SK-N-SH (cell line): ENCODE measurements at regions not wholly inside any gene's neighbourhood (a gene's known extent, or its start where the extent isn't known, plus 50 kb on each side); places are given as distances from the start of the nearest gene placed in this dataset.

Source experiments
- CTCF ChIA-PET: fragments of 300-600, 350-600 bp; formaldehyde crosslinking; extraction: SDS; loops from one replicate; lab custom pipeline; 2021; lab: Yijun Ruan, JAX
- POLR2A ChIA-PET: fragments of 350-600 bp; sonication (Branson Sonifier 250); formaldehyde crosslinking; extraction: SDS; loops from one replicate; lab custom pipeline; 2020; ENCODE audit warnings: antibody characterized with exemption, inconsistent platforms; lab: Yijun Ruan, JAX
- DNase-seq: peaks from one replicate; pipeline ENCODE4 v3.0.0; 2012
- H2AFZ ChIP-seq: fragments of 200-600 bp; sonication (generic); 2 replicates; pipeline ENCODE4 v1.8.1; 2016; ENCODE audit warnings: antibody characterized with exemption, mild to moderate bottlenecking, low read depth
- H3F3A ChIP-seq: fragments of 200-600 bp; sonication (generic); replicated peaks from 2 replicates; pipeline ENCODE3; 2016; ENCODE audit warnings: antibody characterized with exemption, mild to moderate bottlenecking; ENCODE audit not compliant: insufficient read depth
- H3K27ac ChIP-seq, 2 experiments: fragments of 200-500 bp in 1 of 2; fragments of 200-600 bp in 1 of 2; sonication (Bioruptor generic) in 1 of 2; sonication (generic), shearing (Covaris generic) in 1 of 2; 2 replicates each; pipeline versions ENCODE4 v1.5.1 to v1.6.1; 2014 to 2016; ENCODE audit warnings: low read depth in 2 of 2, inconsistent platforms in 1 of 2, low read length in 1 of 2, mild to moderate bottlenecking in 1 of 2, mixed read lengths in 1 of 2
- H3K27me3 ChIP-seq: fragments of 200-600 bp; sonication (generic), shearing (Covaris generic); 2 replicates; pipeline ENCODE4 v1.6.1; 2016; ENCODE audit warnings: mixed run types; ENCODE audit not compliant: insufficient read depth
- H3K36me3 ChIP-seq, 2 experiments: fragments of 200-500 bp in 1 of 2; fragments of 200-600 bp in 1 of 2; sonication (Bioruptor generic) in 1 of 2; sonication (generic) in 1 of 2; replicated peaks in 1 of 2; 2 replicates each; pipeline versions ENCODE3 to v1.5.1; 2014 to 2016; ENCODE audit warnings: low read length in 1 of 2, mild to moderate bottlenecking in 1 of 2; ENCODE audit not compliant: insufficient read depth in 2 of 2, control insufficient read depth in 1 of 2
- H3K4me1 ChIP-seq, 2 experiments: fragments of 200-500 bp in 1 of 2; fragments of 200-600 bp in 1 of 2; sonication (Bioruptor generic) in 1 of 2; sonication (generic), shearing (Covaris generic) in 1 of 2; 2 replicates each; pipeline versions ENCODE4 v1.5.1 to v1.6.1; 2014 to 2016; ENCODE audit warnings: low read depth in 1 of 2, low read length in 1 of 2, mixed run types in 1 of 2; ENCODE audit not compliant: insufficient read depth in 2 of 2, control insufficient read depth in 1 of 2
- H3K4me2 ChIP-seq: fragments of 200-600 bp; sonication (generic), shearing (Covaris generic); 2 replicates; pipeline ENCODE4 v1.6.1; 2017; ENCODE audit warnings: mixed run types
- H3K4me3 ChIP-seq, 2 experiments: fragments of 200-500 bp in 1 of 2; fragments of 200-600 bp in 1 of 2; sonication (Bioruptor generic) in 1 of 2; sonication (generic), shearing (Covaris generic) in 1 of 2; 2 replicates each; pipeline versions ENCODE4 v1.5.1 to v1.8.1; 2014 to 2016; ENCODE audit warnings: low read depth in 2 of 2, inconsistent platforms in 1 of 2, low read length in 1 of 2, mild to moderate bottlenecking in 1 of 2, mixed read lengths in 1 of 2, moderate library complexity in 1 of 2
- H3K79me2 ChIP-seq: fragments of 200-600 bp; sonication (generic); 2 replicates; pipeline ENCODE4 v1.8.1; 2017; ENCODE audit warnings: mild to moderate bottlenecking; ENCODE audit not compliant: insufficient read depth
- H3K9ac ChIP-seq: fragments of 200-600 bp; sonication (generic); 2 replicates; pipeline ENCODE4 v1.6.1; 2017; ENCODE audit warnings: mixed run types
- H3K9me2 ChIP-seq: fragments of 200-600 bp; sonication (generic); 2 replicates; pipeline ENCODE4 v1.6.1; 2017; ENCODE audit warnings: mixed run types
- H3K9me3 ChIP-seq: fragments of 200-600 bp; sonication (generic); 2 replicates; pipeline ENCODE4 v1.6.1; 2017; ENCODE audit warnings: mixed run types, mild to moderate bottlenecking, moderate library complexity
- H4K20me1 ChIP-seq: fragments of 200-600 bp; sonication (generic); 2 replicates; pipeline ENCODE4 v1.6.1; 2017; ENCODE audit warnings: mild to moderate bottlenecking, mixed run types; ENCODE audit not compliant: insufficient read depth
- FOXJ3 ChIP-seq: sonication (generic); formaldehyde crosslinking; IDR thresholded peaks from 2 replicates; pipeline ENCODE4 v1.5.1; 2020; ENCODE audit warnings: mild to moderate bottlenecking, missing genetic modification reagents
- FOXM1 ChIP-seq: IDR thresholded peaks from 2 replicates; pipeline ENCODE4 v1.4.0; 2012; ENCODE audit warnings: low read depth, mild to moderate bottlenecking
- GABPA ChIP-seq: IDR thresholded peaks from 2 replicates; pipeline ENCODE4 v1.4.0; 2012; ENCODE audit warnings: low read depth, mild to moderate bottlenecking
- RAD21 ChIP-seq: IDR thresholded peaks from 2 replicates; pipeline ENCODE4 v1.6.1; 2012; ENCODE audit warnings: mild to moderate bottlenecking, low read length
- RCOR1 ChIP-seq: fragments of 150-350 bp; IDR thresholded peaks from 2 replicates; pipeline ENCODE4 v1.6.1; 2017; ENCODE audit warnings: antibody characterized with exemption, low read length
- RFX5 ChIP-seq: IDR thresholded peaks from 2 replicates; pipeline ENCODE4 v1.6.1; 2012; ENCODE audit warnings: mild to moderate bottlenecking, improper control_type of control experiment, low read length
- RXRA ChIP-seq: IDR thresholded peaks from 2 replicates; pipeline ENCODE4 v1.4.0; 2012; ENCODE audit warnings: low read depth, mild to moderate bottlenecking, borderline replicate concordance
- SIN3A ChIP-seq: IDR thresholded peaks from 2 replicates; pipeline ENCODE4 v1.6.1; 2012; ENCODE audit warnings: low read depth, mild to moderate bottlenecking, low read length, moderate library complexity, borderline replicate concordance
- WGBS: methylation state at CpG from one replicate; pipeline ENCODE4 v1.1.6; 2017; ENCODE audit warnings: low lambda C conversion rate; 5-methylcytosine and 5-hydroxymethylcytosine counted together
- TF ChIP-seq, protein P1 (sequence below): fragments of 150-350 bp; IDR thresholded peaks from 2 replicates; pipeline ENCODE4 v1.6.1; 2017; ENCODE audit warnings: antibody characterized with exemption, low read length, low read depth, borderline replicate concordance
- TF ChIP-seq, protein P2 (sequence below): IDR thresholded peaks from 2 replicates; pipeline ENCODE4 v1.4.0; 2012; ENCODE audit warnings: low read depth
- TF ChIP-seq, protein P3 (sequence below): fragments of 200-600 bp; sonication (generic); IDR thresholded peaks from 2 replicates; pipeline ENCODE4 v1.6.1; 2017; ENCODE audit warnings: antibody characterized with exemption, mild to moderate bottlenecking, moderate library complexity

DNA sequence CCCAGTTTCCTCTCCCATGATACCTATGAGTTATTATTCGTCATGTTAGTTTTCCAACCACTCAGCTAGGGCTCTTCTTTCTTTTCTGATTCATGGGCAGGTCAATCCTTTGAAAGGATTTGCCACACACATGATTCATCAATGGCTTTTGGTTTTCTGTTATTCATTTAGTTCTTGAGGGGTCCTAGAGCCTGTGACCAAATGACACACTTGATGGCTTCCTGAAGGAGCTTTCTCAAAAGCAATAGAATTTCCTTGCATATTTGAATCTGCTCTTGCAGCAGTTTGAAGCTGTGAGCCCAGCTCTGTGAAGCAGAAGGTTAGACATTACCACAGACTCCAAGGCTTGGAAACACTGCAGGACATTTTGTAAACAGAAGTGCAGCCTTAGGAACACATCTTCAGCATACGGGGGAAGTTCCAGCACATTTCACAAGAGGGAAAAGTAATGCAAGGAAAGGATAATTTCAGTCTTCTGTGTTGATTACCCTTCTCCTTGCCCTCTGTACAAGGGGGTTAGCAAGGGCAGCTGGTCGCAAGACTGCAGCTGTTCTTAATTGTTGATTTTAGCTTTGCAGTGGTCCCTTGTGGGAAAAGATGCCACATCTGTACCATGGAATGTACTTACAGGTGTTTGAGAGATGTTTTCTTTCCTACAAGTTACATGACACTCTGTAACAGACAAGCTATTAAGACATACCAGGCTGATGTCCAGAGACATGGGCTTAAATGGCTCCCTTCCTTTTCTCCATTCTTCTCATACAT is 338.6 kb downstream of the KCNRG start (continued):
- no peak for TF ChIP-seq RFX5
- TF ChIP-seq SIN3A: no peak
- no peak for TF ChIP-seq GABPA
- no peak for TF ChIP-seq RXRA
- TF ChIP-seq FOXM1: no peak
- TF ChIP-seq RAD21: no peak
- TF ChIP-seq RCOR1: no peak
- TF ChIP-seq FOXJ3: no peak

DNA sequence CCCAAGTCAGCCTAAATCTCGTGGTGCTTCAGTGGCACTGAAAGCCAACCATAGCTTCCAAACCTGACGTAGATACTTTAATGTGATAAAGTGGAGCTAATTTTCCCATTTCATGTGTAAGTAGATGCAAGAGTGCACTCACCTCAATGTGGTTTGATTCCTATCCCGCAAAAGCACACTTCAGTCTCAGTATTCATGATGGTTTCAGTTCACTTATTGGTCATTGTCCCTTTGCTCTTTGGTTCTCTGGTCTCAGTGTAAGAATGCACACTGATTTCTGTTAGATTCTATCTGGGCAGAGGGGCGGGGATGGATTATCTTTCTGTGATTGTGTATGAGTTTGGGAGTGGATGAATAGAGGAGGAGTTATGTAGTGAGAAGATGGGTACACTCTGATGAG is 340.6 kb downstream of the KCNRG start:
- CTCF ChIA-PET: no interaction called here
- H3K9ac ChIP-seq: no peak overlapping the region

DNA sequence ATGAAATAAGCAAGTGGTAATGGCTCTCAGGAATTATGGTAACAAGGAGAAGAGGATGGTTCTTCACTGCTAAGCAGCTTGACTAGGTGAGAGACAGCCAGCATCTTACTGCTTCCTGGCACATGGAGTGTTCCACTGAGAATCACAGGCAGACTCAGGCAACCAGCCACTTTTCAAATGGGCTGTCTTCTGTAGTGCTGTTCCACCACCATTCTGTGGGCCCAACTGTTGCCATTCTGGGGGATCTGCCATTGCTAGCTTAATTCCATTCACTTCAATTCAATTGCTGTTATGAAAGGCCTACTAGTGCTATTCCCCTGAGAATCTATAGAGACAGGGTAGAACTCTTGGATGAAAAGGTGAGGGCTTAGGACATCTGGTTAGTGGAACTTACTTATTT is 341.9 kb downstream of the KCNRG start:
- Histone ChIP-seq H3K79me2 (no peaks in the 10 kb centered on the region), H4K20me1 (no peaks in the 10 kb centered on the region), H3K9ac (no peak overlapping the region)
- TF ChIP-seq, protein P1, sequence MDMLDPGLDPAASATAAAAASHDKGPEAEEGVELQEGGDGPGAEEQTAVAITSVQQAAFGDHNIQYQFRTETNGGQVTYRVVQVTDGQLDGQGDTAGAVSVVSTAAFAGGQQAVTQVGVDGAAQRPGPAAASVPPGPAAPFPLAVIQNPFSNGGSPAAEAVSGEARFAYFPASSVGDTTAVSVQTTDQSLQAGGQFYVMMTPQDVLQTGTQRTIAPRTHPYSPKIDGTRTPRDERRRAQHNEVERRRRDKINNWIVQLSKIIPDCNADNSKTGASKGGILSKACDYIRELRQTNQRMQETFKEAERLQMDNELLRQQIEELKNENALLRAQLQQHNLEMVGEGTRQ: no peak
- TF ChIP-seq, all 33 proteins: peak for 0
- Histone ChIP-seq H3K9me2 (no peaks in the 10 kb centered on the region), H3K27me3 (no peaks in the 10 kb centered on the region), H3K27ac (no peak overlapping the region), H3K4me2 (peak overlapping the region; percentile 8; the same call in 1 of the 2 replicates), H3K9me3 (no peaks in the 10 kb centered on the region), H2AFZ (no peak overlapping the region), H3K4me3 (no peak overlapping the region), H3K36me3 (no peaks in the 10 kb centered on the region), H3K4me1 (peaks cover 8 to 11% of the 10 kb centered on the region in 2 experiments; a peak in 2 of 4 replicates), H3F3A (no peaks in the 10 kb centered on the region)
- CTCF ChIA-PET: interaction anchor here (0.6 to 0.7 kb wide), 2 partner anchors 57 to 194 kb away, joined by 3 read pairs; no protein-coding TSS in a partner anchor
- POLR2A ChIA-PET: no interaction called here
- DNase-seq: no peak

More for the DNA sequence above, 340.6 kb downstream of the KCNRG start:
- no peaks in the 10 kb centered on the region for H3F3A ChIP-seq
- H3K4me3 ChIP-seq: no peak overlapping the region
- POLR2A ChIA-PET: no interaction called here
- H3K79me2 ChIP-seq: no peaks in the 10 kb centered on the region
- H3K36me3 ChIP-seq: no peaks in the 10 kb centered on the region
- H4K20me1 ChIP-seq: no peaks in the 10 kb centered on the region
- no peaks in the 10 kb centered on the region for H3K9me3 ChIP-seq
- no peak for TF ChIP-seq SIN3A
- TF ChIP-seq, protein P2, sequence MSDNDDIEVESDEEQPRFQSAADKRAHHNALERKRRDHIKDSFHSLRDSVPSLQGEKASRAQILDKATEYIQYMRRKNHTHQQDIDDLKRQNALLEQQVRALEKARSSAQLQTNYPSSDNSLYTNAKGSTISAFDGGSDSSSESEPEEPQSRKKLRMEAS: no peak
- TF ChIP-seq, protein P3, sequence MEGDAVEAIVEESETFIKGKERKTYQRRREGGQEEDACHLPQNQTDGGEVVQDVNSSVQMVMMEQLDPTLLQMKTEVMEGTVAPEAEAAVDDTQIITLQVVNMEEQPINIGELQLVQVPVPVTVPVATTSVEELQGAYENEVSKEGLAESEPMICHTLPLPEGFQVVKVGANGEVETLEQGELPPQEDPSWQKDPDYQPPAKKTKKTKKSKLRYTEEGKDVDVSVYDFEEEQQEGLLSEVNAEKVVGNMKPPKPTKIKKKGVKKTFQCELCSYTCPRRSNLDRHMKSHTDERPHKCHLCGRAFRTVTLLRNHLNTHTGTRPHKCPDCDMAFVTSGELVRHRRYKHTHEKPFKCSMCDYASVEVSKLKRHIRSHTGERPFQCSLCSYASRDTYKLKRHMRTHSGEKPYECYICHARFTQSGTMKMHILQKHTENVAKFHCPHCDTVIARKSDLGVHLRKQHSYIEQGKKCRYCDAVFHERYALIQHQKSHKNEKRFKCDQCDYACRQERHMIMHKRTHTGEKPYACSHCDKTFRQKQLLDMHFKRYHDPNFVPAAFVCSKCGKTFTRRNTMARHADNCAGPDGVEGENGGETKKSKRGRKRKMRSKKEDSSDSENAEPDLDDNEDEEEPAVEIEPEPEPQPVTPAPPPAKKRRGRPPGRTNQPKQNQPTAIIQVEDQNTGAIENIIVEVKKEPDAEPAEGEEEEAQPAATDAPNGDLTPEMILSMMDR: no peak
- H3K9me2 ChIP-seq: no peaks in the 10 kb centered on the region
- H3K27me3 ChIP-seq: no peaks in the 10 kb centered on the region
- no peak overlapping the region for H3K4me2 ChIP-seq
- H3K27ac ChIP-seq: no peak overlapping the region
- DNase-seq: no peak
- 86% methylated on average over 4 of the region's 4 CpGs for WGBS
- H3K4me1 ChIP-seq: peaks cover 8 to 11% of the 10 kb centered on the region in 2 experiments; a peak in 2 of 4 replicates
- H2AFZ ChIP-seq: no peak overlapping the region
